ENCODE measurements at regions not wholly inside any gene's neighbourhood (a gene's known extent, or its start where the extent isn't known, plus 50 kb on each side); places are given as distances from the start of the nearest gene placed in this dataset.
"Not testable (repeated sequence)": the region's sequence is repeated elsewhere in the genome, so short reads cannot be mapped to it uniquely, and the experiment has no call there.

DNA sequence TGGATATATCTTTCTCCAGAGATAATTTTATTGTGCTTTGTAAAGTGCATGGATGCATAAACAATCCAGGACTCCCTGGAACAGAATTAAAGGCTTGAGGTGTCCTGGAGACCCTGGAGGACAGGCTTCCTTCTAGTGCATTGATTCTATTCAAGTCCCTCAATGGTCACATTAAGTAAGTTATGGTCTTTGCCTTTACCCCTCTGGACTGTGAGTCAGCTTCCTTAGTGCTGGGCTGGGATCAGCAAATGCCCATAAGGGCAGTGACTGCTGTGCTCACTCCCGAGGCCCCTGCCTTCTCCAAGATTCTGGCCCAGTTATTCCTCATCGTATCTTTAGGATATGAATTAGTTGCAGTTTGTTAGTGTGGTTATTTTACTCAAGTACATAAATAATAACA, 178.7 kb upstream of the PRSS58 start:
- no peak for DNase-seq

DNA sequence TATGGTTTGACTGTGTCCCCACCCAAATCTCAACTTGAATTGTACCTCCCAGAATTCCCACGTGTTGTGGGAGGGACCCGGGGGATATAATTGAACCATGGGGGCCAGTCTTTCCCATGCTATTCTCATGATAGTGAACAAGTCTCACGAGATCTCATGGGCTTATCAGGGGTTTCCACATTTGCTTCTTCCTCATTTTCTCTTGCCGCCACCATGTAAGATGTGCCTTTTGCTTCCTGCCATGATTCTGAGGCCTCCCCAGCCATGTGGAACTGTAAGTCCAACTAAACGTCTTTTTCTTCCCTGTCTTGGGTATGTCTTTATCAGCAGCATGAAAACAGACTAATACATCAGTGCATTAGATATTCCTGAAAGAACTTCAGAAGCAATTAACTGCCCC, 177.7 kb upstream of the PRSS58 start:
- DNase-seq = not testable (repeated sequence)

DNA sequence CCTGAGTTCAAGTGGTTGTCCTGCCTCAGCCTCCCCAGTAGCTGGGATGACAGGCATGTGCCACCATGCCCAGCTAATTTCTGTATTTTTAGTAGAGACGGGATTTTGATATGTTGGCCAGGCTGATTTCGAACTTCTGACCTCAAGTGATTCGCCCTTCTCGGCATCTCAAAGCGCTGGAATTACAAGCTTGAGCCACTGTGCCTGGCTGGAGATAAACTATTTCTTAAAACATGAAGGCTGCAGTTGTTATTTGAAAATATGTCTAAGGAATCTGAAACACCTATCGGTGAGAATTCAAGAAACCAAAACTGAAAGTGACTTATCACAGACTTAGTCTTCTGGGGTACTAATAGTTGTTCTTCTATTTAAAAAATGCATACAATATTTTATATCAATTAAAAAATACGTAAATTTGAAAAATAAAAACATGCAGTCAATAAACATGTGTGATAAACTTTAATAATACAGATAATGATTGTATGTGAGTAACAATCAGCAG, 176.9 kb upstream of the PRSS58 start:
- no peak for DNase-seq

DNA sequence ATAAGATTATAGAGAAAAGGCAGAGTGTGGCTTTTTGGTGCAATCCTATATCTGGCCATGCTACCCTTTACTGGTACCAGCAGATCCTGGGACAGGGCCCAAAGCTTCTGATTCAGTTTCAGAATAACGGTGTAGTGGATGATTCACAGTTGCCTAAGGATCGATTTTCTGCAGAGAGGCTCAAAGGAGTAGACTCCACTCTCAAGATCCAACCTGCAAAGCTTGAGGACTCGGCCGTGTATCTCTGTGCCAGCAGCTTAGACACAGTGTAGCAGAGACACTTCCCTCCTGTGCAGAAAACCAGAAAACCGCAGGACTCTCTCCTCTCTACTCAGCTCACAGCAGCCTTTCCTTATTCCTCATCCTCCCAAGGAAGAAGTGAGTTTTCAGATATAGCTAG, 176.3 kb upstream of the PRSS58 start:
- DNase-seq = not testable (repeated sequence)

DNA sequence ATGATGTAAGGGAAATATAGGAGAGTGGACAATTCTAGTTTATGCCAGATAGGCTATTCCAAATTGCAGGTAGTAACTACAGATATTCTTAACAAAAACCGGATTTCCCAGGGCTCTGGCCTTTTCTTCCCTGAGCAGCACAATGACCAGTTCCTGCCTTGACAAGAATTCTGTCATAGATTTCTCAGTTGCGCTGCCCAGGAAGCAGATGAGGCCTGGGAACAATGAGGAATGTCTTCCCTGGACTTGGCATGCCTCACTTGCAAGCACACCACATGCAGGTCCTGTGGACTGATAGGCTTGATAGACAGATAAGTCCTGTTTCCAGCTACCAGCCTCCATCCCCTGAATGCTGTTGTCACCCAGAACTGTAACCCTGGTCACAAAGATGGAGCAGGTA, 174.5 kb upstream of the PRSS58 start:
- DNase-seq = no peak

- DNase-seq = no peak
Measured at GRCh38 chr7:142431491-142431890, 173.6 kb upstream of the PRSS58 start.

DNA sequence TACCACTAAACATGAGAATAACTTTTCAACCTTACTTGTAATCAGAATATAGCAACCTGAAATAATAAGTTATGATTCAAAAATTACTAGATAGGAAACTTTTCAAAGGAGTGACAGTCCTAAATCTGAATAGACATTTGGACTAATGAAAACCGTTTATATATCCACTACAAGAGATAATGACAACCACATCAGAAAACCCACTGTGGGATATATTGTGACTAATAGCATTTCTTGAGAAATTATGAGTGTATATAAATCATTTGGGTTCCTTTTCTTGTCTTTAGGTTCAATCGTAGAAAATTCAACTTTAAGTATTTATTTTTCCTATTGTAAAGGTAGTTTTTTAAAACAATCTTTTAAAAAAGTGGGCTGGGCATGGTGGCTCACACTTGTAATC, 170.2 kb upstream of the PRSS58 start:
- no peak for DNase-seq

DNA sequence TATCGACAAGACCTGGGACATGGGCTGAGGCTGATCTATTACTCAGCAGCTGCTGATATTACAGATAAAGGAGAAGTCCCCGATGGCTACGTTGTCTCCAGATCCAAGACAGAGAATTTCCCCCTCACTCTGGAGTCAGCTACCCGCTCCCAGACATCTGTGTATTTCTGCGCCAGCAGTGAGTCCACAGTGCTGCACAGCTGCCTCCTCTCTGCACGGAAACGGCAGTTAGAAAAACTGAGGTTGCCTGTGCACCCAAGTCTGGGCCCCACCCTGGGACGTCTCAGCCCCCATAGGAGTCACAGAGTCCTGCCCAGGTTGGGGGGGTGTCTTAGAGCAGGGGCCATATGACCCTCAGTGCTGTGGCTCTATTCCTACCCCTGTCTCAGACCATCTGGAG, 167.4 kb upstream of the PRSS58 start:
- DNase-seq = no peak

- DNase-seq = no peak
Measured at GRCh38 chr7:142422621-142423020, 164.8 kb upstream of the PRSS58 start.

- no peak for DNase-seq
Measured at GRCh38 chr7:142420554-142421362, 162.9 kb upstream of the PRSS58 start.

- DNase-seq = no peak
Measured at GRCh38 chr7:142418326-142418725, 160.5 kb upstream of the PRSS58 start.

DNA sequence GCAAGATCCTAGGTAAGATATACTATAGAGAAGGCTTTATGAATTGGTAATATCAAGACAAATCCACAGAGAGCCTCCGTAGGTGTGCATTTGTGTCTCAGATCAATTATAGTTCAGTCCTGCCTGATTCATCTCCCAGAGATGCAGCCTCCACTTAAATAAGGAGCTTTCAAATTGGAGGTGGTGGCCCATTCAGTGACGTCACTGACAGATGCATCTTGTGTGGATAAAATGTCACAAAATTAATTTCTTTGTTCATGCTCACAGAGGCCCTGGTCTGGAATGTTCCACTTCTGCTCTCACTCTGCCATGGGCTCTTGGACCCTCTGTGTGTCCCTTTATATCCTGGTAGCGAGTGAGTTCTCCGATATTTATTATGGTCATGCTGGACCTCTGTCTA, 157.1 kb upstream of the PRSS58 start:
- no peak for DNase-seq

GRCh38 chr7:142414135-142414534, 156.3 kb upstream of the PRSS58 start:
- DNase-seq = no peak

GRCh38 chr7:142413280-142414000, 155.6 kb upstream of the PRSS58 start:
- no peak for DNase-seq

- no peak for DNase-seq
Measured at GRCh38 chr7:142412551-142413193, 154.8 kb upstream of the PRSS58 start.

DNA sequence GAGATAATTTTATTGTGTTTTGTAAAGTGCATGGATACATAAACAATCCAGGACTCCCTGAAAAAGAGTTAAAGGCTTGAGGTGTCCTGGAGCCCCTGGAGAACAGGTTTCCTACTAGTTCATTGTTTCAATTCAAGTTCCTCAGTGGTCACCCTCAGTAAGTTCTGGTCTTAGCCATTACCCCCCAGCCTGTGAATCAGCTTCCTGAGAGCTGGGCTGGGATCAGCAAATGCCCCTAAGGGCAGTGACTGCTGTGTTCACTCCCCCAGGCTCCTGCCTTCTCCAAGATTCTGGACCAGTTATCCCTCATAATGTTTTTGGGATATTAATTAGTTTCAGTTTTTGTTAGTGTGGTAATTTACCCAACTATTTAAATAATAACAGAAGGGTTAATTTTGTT, 151.6 kb upstream of the PRSS58 start:
- DNase-seq = no peak

GRCh38 chr7:142408794-142409193, 150.9 kb upstream of the PRSS58 start:
- no peak for DNase-seq

GRCh38 chr7:142407939-142408570, 150.2 kb upstream of the PRSS58 start:
- DNase-seq = no peak

DNA sequence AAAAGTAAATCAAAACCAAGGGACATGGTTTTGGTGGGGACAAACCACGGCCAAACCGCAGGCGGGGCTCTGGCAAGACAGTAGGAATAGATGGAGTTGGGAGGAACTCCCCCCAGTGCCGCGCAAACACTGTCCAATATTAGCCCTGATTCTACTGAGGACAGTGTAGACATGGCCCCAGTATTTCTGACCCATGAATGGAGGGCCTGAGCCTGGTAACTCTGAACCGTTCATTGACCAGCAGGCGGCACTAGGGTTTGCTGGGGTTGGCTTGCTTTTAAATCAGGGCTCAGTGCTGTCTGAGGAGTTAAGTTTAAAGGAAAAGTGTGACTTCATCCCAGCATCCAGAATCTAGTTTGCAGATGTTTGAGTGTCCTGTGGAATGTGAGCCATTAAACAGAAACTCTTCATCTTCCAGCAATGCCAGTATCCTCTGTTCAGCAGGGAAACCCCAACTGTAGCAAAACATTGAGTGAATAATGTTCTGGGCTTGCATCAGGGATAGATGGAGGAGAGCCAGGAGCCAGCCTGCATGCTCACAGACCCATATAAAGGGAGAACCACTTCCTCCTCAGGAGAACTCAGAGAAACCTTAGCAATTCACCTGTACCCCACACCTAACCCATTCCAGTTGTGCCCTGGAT, 147.4 kb upstream of the PRSS58 start:
- no peak for DNase-seq

- no peak for DNase-seq
Measured at GRCh38 chr7:142401951-142402350, 144.1 kb upstream of the PRSS58 start.

- no peak for DNase-seq
Measured at GRCh38 chr7:142400042-142400533, 142.2 kb upstream of the PRSS58 start.

DNA sequence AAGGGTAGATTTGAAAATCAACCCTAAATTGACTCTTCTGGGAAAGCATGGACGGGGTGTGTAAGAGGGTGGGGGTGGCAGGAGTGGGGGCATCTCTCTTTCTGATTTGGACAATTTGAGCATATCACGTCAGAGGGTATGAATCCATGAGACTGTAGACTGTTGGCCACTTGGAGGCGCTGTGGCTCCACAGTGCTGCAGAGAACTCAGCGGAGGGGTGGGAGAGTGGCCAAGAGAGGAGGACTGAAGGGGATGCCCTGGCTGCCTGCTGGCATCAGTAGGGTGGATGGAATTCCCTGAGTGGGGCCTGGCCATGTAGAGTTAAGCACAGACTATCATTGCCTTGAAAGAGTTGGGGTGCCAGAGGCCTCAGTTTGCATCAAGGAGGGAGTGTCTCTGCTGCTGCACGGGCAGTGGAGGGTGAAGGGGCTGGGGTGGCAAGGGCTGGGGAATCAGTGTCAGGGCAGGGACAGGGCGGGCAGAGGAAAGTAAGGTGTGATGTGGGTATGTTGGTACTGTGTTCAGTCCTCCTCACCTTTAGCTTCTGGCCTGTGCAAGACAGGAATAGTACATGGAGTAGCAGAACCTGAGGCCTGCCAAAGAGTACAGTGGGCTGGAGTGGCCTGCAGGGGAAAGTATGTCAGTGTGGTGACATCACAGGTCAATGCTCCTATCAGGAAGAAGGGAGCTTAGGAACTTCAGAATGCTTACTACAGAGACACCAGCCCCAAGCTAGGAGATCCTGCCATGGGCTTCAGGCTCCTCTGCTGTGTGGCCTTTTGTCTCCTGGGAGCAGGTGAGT, 133.5 kb upstream of the PRSS58 start:
- no peak for DNase-seq
